AG10803 (cell line): ENCODE measurements at regions not wholly inside any gene's neighbourhood (a gene's known extent, or its start where the extent isn't known, plus 50 kb on each side); places are given as distances from the start of the nearest gene placed in this dataset.

ENCODE experiments used
- DNase-seq: peaks from one replicate; pipeline ENCODE4 v3.0.0; 2010; ENCODE audit warnings: low read depth
- H3K4me3 ChIP-seq: 2 replicates; pipeline ENCODE4 v1.5.1; 2011; ENCODE audit warnings: mild to moderate bottlenecking, low read length, control low read depth
- TF ChIP-seq, protein P1 (sequence below): conservative IDR thresholded peaks from 2 replicates; pipeline ENCODE4 v1.5.1; 2011; ENCODE audit warnings: mild to moderate bottlenecking, low read length, control low read depth, inconsistent platforms

DNA sequence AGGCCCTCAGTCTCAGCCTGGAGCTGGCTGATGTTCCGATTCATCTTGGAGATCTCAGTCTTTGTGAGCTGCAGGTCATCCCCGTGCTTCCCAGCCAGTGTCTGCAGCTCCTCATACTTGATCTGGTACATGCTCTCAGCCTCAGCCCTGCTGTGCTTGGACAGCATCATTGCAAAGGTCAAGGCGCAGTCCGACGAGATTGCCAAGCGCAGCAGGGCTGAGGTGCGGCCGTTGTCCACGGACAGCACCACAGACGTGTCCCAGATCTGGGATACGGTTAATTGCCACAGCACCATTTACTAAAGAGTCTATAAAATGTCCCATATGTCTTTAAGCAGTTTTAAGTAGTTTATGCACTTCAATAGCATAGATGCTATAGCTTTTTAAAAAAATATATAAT, 965.7 kb downstream of the FSCB start:
- TF ChIP-seq, protein P1, sequence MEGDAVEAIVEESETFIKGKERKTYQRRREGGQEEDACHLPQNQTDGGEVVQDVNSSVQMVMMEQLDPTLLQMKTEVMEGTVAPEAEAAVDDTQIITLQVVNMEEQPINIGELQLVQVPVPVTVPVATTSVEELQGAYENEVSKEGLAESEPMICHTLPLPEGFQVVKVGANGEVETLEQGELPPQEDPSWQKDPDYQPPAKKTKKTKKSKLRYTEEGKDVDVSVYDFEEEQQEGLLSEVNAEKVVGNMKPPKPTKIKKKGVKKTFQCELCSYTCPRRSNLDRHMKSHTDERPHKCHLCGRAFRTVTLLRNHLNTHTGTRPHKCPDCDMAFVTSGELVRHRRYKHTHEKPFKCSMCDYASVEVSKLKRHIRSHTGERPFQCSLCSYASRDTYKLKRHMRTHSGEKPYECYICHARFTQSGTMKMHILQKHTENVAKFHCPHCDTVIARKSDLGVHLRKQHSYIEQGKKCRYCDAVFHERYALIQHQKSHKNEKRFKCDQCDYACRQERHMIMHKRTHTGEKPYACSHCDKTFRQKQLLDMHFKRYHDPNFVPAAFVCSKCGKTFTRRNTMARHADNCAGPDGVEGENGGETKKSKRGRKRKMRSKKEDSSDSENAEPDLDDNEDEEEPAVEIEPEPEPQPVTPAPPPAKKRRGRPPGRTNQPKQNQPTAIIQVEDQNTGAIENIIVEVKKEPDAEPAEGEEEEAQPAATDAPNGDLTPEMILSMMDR, result no peak
- H3K4me3 ChIP-seq, result no peak overlapping the region

DNA sequence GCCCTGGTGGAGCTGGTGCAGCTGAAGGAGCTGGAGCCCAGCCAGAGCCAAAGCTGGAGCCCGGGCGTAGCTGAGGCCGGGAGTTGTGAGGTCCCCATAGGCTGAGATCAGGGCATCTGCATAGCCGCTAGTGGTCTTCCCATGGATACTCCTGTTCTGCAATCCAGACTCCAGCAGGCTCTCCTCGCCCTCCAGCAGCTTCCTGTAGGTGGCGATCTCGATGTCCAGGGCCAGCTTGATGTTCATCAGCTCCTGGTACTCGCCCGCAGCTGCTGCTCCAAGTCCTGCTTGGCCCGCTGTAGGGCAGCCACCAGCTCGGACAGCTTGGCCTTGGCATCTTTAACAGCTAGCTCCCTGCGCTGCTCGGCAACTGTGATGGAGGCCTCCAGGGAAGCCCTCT, 966.1 kb downstream of the FSCB start:
- TF ChIP-seq, protein P1, result no peak
- no peak overlapping the region for H3K4me3 ChIP-seq
- DNase-seq, result no peak

More for the DNA sequence above, 965.7 kb downstream of the FSCB start:
- DNase-seq, result no peak

DNA sequence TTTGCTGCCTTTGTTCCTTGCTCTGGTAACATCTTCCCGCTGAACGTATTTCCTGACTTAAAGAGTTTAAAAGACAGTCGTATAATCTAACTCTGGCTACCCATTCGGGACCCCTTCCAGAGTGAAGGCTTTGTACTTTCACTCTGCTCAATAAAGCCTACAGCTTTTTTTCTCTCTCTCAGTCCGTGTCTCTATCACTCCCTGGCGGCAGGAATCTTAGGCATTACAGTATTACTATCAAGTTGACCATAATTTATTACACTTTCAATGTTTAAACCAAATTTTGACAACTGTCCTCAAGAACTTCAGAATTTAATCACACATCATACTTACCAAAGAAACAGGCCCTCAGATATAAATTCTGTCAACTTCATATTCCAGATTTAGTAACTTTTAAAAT, 967.9 kb downstream of the FSCB start:
- no peak for DNase-seq
- no peak overlapping the region for H3K4me3 ChIP-seq
- TF ChIP-seq, protein P1, result no peak

DNA sequence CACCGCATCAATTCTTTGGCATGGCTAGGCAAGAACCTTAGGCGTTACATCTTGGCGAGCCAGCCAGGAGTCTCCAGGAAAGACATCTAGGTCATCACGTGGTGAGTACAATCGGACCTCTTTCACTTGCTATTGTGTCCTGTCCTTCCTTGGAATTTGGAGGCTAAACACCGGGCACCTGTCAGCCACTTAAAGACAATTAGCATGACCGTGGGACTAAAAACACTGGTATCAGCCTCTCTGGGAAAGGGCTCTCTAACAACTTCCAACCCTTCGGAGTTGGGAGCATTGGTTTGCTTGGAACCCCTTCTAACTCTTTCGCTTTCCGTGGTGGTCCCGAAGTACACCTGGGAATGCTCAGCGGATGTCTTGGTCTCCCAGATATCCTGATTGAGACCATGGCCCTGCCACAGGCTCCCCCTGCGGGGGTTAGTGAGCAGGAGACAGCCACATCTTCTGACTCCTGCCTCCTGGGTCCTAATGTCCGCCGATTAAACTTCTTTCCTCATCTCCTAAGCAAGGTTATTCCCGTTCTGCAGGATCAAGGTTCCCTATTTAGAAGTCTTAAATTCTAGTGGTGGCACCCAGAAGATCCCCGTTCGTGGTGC, 971.7 kb downstream of the FSCB start:
- no peak overlapping the region for H3K4me3 ChIP-seq
- no peak for DNase-seq
- TF ChIP-seq, protein P1, result no peak

DNA sequence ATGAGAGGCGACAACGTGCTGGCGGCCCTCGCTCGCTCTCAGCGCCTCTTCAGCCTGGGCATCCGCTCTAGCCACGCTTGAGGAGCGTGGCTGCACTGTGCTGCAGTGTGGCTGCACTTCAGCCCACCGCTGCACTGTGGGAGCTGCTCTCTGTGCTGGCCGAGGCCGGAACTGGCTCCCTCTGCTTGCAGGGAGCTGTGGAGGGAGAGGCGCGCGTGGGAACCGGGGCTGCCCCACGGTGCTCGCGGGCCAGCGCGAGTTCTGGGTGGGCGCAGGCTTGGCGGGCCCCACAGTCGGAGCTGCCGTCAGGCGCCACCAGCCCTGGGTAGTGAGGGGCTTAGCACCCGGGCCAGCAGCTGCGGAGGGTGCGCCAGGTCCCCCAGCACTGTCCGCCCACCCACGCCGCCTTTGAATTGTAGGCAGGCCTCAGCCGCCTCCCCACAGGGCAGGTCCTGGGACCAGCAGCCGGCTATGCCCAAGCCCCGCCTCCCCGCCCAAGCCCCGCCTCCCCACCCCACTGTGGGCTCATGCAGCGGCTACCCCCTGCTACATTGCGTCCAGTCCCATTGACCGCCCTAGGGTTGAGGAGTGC, 974.2 kb downstream of the FSCB start:
- TF ChIP-seq, protein P1, result no peak
- H3K4me3 ChIP-seq, result no peak overlapping the region
- no peak for DNase-seq

DNA sequence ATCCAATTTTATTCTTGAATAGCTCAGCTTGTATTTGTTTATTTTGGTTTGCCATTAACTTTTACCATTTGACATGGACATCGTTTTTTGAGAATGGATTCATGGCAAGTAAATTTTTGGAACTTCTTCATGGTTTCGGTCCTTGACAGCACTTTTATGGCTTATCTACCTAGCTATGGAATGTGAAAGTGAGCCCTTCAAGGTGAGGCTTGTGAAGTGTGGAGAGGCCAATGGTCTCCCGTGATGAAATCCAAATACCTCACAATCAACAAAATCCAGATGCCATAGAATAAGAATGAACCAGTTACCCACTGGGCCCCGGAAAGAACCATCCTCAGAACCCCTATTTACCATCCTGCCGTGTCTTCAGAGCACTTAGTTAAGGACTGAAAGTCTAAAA, 978.8 kb downstream of the FSCB start:
- DNase-seq, result no peak
- TF ChIP-seq, protein P1, result no peak

DNA sequence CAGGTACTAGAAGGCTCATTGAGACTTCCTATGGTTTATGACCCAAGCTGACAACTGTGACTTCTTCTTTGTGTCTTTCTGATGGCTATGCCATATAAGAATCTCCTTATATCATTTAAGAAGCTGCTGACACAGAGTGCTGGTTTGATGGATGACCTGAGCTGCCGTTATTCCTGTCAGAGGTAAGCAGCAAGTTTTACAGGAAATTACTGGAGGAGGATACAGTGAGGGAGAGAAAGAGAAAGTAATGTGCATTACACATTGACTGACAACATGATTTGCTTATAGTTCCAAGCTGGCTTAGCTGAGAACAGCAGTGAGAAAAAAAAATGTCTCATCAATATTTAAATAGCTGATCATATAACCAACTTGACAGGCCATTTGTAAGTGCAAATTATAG, 981.4 kb downstream of the FSCB start:
- H3K4me3 ChIP-seq, result no peak overlapping the region
- TF ChIP-seq, protein P1, result no peak
- no peak for DNase-seq

More for the DNA sequence above, 978.8 kb downstream of the FSCB start:
- H3K4me3 ChIP-seq, result no peak overlapping the region
